ENCODE measurements at regions not wholly inside any gene's neighbourhood (a gene's known extent, or its start where the extent isn't known, plus 50 kb on each side); places are given as distances from the start of the nearest gene placed in this dataset.
A peak's percentile ranks its signal among the peaks of the same experiment; 100 is the strongest.

GRCh38 chr13:107466326-107467099 lies 748.8 kb downstream of the LIG4 start (continued):
- no peak for TF ChIP-seq TOX (CRISPR knock-in tag; IDR thresholded peaks at IDR 0.05; ENCODE audit: borderline replicate concordance)

GRCh38 chr13:107462501-107462900 lies 752.8 kb downstream of the LIG4 start:
- TF ChIP-seq CREB5 (CRISPR knock-in tag; IDR thresholded peaks at IDR 0.05; ENCODE audit: low read depth): no peak
- TF ChIP-seq TCF4 (CRISPR knock-in tag; IDR thresholded peaks at IDR 0.05; ENCODE audit: borderline replicate concordance): no peak
- TF ChIP-seq ESRRG (CRISPR knock-in tag; IDR thresholded peaks at IDR 0.05): no peak
- no peak for TF ChIP-seq ZFP30 (CRISPR knock-in tag; IDR thresholded peaks at IDR 0.05)
- TF ChIP-seq BACH2 (CRISPR knock-in tag; IDR thresholded peaks at IDR 0.05; ENCODE audit: borderline replicate concordance): no peak
- TF ChIP-seq ARNTL (CRISPR knock-in tag; IDR thresholded peaks at IDR 0.05; ENCODE audit: borderline replicate concordance, low read depth): no peak
- TF ChIP-seq OSR1 (CRISPR knock-in tag; IDR thresholded peaks at IDR 0.05): no peak
- no peak for TF ChIP-seq TOX (CRISPR knock-in tag; IDR thresholded peaks at IDR 0.05; ENCODE audit: borderline replicate concordance)
- no peak for TF ChIP-seq CSDC2 (CRISPR knock-in tag; IDR thresholded peaks at IDR 0.05)
- no peak for TF ChIP-seq POU6F1 (CRISPR knock-in tag; IDR thresholded peaks at IDR 0.05; ENCODE audit: borderline replicate concordance, low read depth)
- TF ChIP-seq ZNF565 (CRISPR knock-in tag; conservative IDR thresholded peaks at IDR 0.05; ENCODE audit: low read depth): no peak
- no peak for TF ChIP-seq ZNF70 (CRISPR knock-in tag; IDR thresholded peaks at IDR 0.05)
- no peak for TF ChIP-seq SNAI2 (CRISPR knock-in tag; IDR thresholded peaks at IDR 0.05)
- TF ChIP-seq PATZ1 (CRISPR knock-in tag; IDR thresholded peaks at IDR 0.05; ENCODE audit: borderline replicate concordance): no peak
- no peak for TF ChIP-seq PPARA (CRISPR knock-in tag; IDR thresholded peaks at IDR 0.05; ENCODE audit: borderline replicate concordance)
- TF ChIP-seq GLIS3 (CRISPR knock-in tag; IDR thresholded peaks at IDR 0.05): no peak
- TF ChIP-seq CSRNP3 (CRISPR knock-in tag; IDR thresholded peaks at IDR 0.05): no peak
- ATAC-seq: no peak

- no peak for TF ChIP-seq ARNTL (CRISPR knock-in tag; IDR thresholded peaks at IDR 0.05; ENCODE audit: borderline replicate concordance, low read depth)
- no peak for TF ChIP-seq PPARA (CRISPR knock-in tag; IDR thresholded peaks at IDR 0.05; ENCODE audit: borderline replicate concordance)
- TF ChIP-seq ZNF70 (CRISPR knock-in tag; IDR thresholded peaks at IDR 0.05): no peak
- no peak for TF ChIP-seq POU6F1 (CRISPR knock-in tag; IDR thresholded peaks at IDR 0.05; ENCODE audit: borderline replicate concordance, low read depth)
- TF ChIP-seq CSRNP3 (CRISPR knock-in tag; IDR thresholded peaks at IDR 0.05): no peak
- TF ChIP-seq RARB (CRISPR knock-in tag; IDR thresholded peaks at IDR 0.05): no peak
- TF ChIP-seq OSR1 (CRISPR knock-in tag; IDR thresholded peaks at IDR 0.05): no peak
- TF ChIP-seq TOX (CRISPR knock-in tag; IDR thresholded peaks at IDR 0.05; ENCODE audit: borderline replicate concordance): no peak
- TF ChIP-seq BACH2 (CRISPR knock-in tag; IDR thresholded peaks at IDR 0.05; ENCODE audit: borderline replicate concordance): no peak
- TF ChIP-seq ZNF565 (CRISPR knock-in tag; conservative IDR thresholded peaks at IDR 0.05; ENCODE audit: low read depth): no peak
- TF ChIP-seq ZFP30 (CRISPR knock-in tag; IDR thresholded peaks at IDR 0.05): no peak
- TF ChIP-seq CSDC2 (CRISPR knock-in tag; IDR thresholded peaks at IDR 0.05): no peak
- TF ChIP-seq CREB5 (CRISPR knock-in tag; IDR thresholded peaks at IDR 0.05; ENCODE audit: low read depth): no peak
- no peak for TF ChIP-seq GLIS3 (CRISPR knock-in tag; IDR thresholded peaks at IDR 0.05)
- no peak for TF ChIP-seq TCF4 (CRISPR knock-in tag; IDR thresholded peaks at IDR 0.05; ENCODE audit: borderline replicate concordance)
- TF ChIP-seq SNAI2 (CRISPR knock-in tag; IDR thresholded peaks at IDR 0.05): no peak
- peak; percentile 48; the same call in 1 of the 3 replicates for ATAC-seq
These were observed 753.6 kb downstream of the LIG4 start for GRCh38 chr13:107461751-107462150.
